Endothelial cell of umbilical vein (primary cell): ENCODE measurements at regions not wholly inside any gene's neighbourhood (a gene's known extent, or its start where the extent isn't known, plus 50 kb on each side); places are given as distances from the start of the nearest gene placed in this dataset.

Source experiments
- BruUV-seq: library from RNA; stranded (reverse); fragments of 400-500 nt; replicated peaks from 2 replicates; lab custom pipeline; 2021; lab: Mats Ljungman, UMichigan
- CTCF ChIA-PET: fragments of 300-600, 350-600 bp; sonication (Branson Sonifier 250); formaldehyde crosslinking; loops from one replicate; lab custom pipeline; 2021; ENCODE audit warnings: antibody characterized with exemption, inconsistent platforms; lab: Charles Lee
- POLR2A ChIA-PET: fragments of 300-600, 350-600 bp; sonication (Branson Sonifier 250); formaldehyde crosslinking; loops from one replicate; lab custom pipeline; 2021; ENCODE audit warnings: antibody characterized with exemption, inconsistent platforms; lab: Charles Lee
- DNase-seq: peaks from one replicate; pipeline ENCODE4 v3.0.0-alpha.2; 2011; ENCODE audit warnings: low read depth, low spot score
- FAIRE-seq: peaks from 2 replicates; lab custom pipeline; 2011; peaks lifted over from hg19 to GRCh38; lab: Jason Lieb, UNC
- H2AFZ ChIP-seq: 2 replicates; pipeline ENCODE4 v1.6.0; 2012; ENCODE audit warnings: low read depth, low read length, control low read depth, inconsistent platforms
- H3K27ac ChIP-seq: 2 replicates; pipeline ENCODE4 v1.5.1; 2011; ENCODE audit warnings: low read depth, mild to moderate bottlenecking, control low read depth, low read length, moderate library complexity; ENCODE audit not compliant: insufficient read depth
- H3K27me3 ChIP-seq, 2 experiments: 2 replicates each; pipeline versions ENCODE4 v1.6.0 to v1.6.1; 2011; ENCODE audit warnings: low read length in 2 of 2, mixed read lengths in 1 of 2; ENCODE audit not compliant: control insufficient read depth in 2 of 2, insufficient read depth in 2 of 2
- H3K36me3 ChIP-seq, 2 experiments: 2 replicates in 1 of 2; 3 replicates in 1 of 2; pipeline ENCODE4 v1.5.1; 2011; ENCODE audit warnings: low read length in 2 of 2, mild to moderate bottlenecking in 1 of 2, moderate library complexity in 1 of 2; ENCODE audit not compliant: control insufficient read depth in 2 of 2, insufficient read depth in 2 of 2; ENCODE audit errors: extremely low read depth in 1 of 2
- H3K4me1 ChIP-seq: 3 replicates; pipeline ENCODE4 v1.5.1; 2011; ENCODE audit warnings: mild to moderate bottlenecking, low read length; ENCODE audit not compliant: control insufficient read depth, insufficient read depth; ENCODE audit errors: extremely low read depth
- H3K4me2 ChIP-seq: 2 replicates; pipeline ENCODE4 v1.6.1; 2011; ENCODE audit warnings: low read length, control low read depth, mixed read lengths; ENCODE audit not compliant: insufficient read depth
- H3K4me3 ChIP-seq, 3 experiments: fragments of 200-600 bp in 1 of 3; sonication (generic), shearing (Covaris generic) in 1 of 3; replicated peaks in 1 of 3; 2 replicates each; pipeline ENCODE4 v1.5.1; 2011 to 2016; ENCODE audit warnings: control low read depth in 3 of 3, low read length in 3 of 3, mild to moderate bottlenecking in 2 of 3, inconsistent platforms in 1 of 3, low read depth in 1 of 3, moderate library complexity in 1 of 3; ENCODE audit not compliant: insufficient read depth in 1 of 3
- H3K79me2 ChIP-seq: 2 replicates; pipeline ENCODE4 v1.6.0; 2012; ENCODE audit warnings: low read length, inconsistent platforms; ENCODE audit not compliant: control insufficient read depth, insufficient read depth
- H3K9ac ChIP-seq: replicated peaks from 2 replicates; pipeline ENCODE3; 2011; ENCODE audit warnings: low read length, control low read depth; ENCODE audit not compliant: insufficient read depth; ENCODE audit errors: extremely low read depth
- H3K9me1 ChIP-seq: replicated peaks from 3 replicates; pipeline ENCODE4 v1.6.0; 2011; ENCODE audit warnings: mild to moderate bottlenecking, low read length; ENCODE audit not compliant: control insufficient read depth, insufficient read depth; ENCODE audit errors: extremely low read depth
- H3K9me3 ChIP-seq: replicated peaks from 2 replicates; pipeline ENCODE4 v1.5.1; 2012; ENCODE audit warnings: low read length, inconsistent platforms; ENCODE audit not compliant: control insufficient read depth, insufficient read depth
- H4K20me1 ChIP-seq: replicated peaks from 2 replicates; pipeline ENCODE3; 2011; ENCODE audit warnings: mild to moderate bottlenecking, low read length; ENCODE audit not compliant: control insufficient read depth, insufficient read depth; ENCODE audit errors: extremely low read depth
- CTCF ChIP-seq, 2 donors: IDR thresholded peaks; 1 replicate in 1 of 2; 2 replicates in 1 of 2; pipeline ENCODE4 v1.5.1; 2011; ENCODE audit warnings: low read length in 2 of 2, mild to moderate bottlenecking in 2 of 2, moderate library complexity in 2 of 2, control low read depth in 1 of 2, inconsistent platforms in 1 of 2, low read depth in 1 of 2; ENCODE audit not compliant: insufficient read depth in 1 of 2; ENCODE audit errors: extremely low read depth in 1 of 2
- EZH2 ChIP-seq: IDR thresholded peaks from 2 replicates; pipeline ENCODE4 v1.6.1; 2012; ENCODE audit warnings: borderline replicate concordance, low read depth, mild to moderate bottlenecking, moderate library complexity, low read length, inconsistent platforms; ENCODE audit not compliant: severe bottlenecking
- FOS ChIP-seq: IDR thresholded peaks from 2 replicates; pipeline ENCODE4 v1.6.1; 2011; ENCODE audit warnings: mild to moderate bottlenecking, low read length, moderate library complexity, borderline replicate concordance; ENCODE audit not compliant: insufficient read depth
- GATA2 ChIP-seq: IDR thresholded peaks from 2 replicates; pipeline ENCODE4 v1.7.0; 2011; ENCODE audit warnings: low read depth, mild to moderate bottlenecking, moderate library complexity, mixed read lengths, low read length; ENCODE audit not compliant: insufficient read length, insufficient read depth
- JUN ChIP-seq: IDR thresholded peaks from 2 replicates; pipeline ENCODE4 v1.6.1; 2011; ENCODE audit warnings: borderline replicate concordance, low read depth; ENCODE audit not compliant: insufficient read length, insufficient read depth
- MYC ChIP-seq: IDR thresholded peaks from one replicate; pipeline ENCODE4 v1.6.1; 2011; ENCODE audit warnings: mild to moderate bottlenecking, low read depth, low read length
- POLR2A ChIP-seq: IDR thresholded peaks from 2 replicates; pipeline ENCODE4 v1.6.1; 2012; ENCODE audit warnings: low read depth, mild to moderate bottlenecking, control low read depth, low read length
- POLR2AphosphoS5 ChIP-seq: IDR thresholded peaks from 2 replicates; pipeline ENCODE4 v1.6.1; 2012; ENCODE audit warnings: low read depth, mild to moderate bottlenecking, control low read depth, low read length, moderate library complexity; ENCODE audit not compliant: insufficient read depth
- dilution Hi-C: fragments of 300-500 bp; cut with MboI; formaldehyde crosslinking; loops from one replicate; pipeline ENCODE4 v1.15.0; 2019; ENCODE audit warnings: low sequenced_read_pairs; ENCODE audit not compliant: extremely low pct_ligation_motif_present
- intact Hi-C: fragments of 100-400 bp; cut with micrococcal nuclease; formaldehyde crosslinking; loops from one replicate; pipeline ENCODE4 v1.10.0; 2022
- TF ChIP-seq, protein P1 (sequence below): IDR thresholded peaks from 2 replicates; pipeline ENCODE4 v1.6.1; 2011; ENCODE audit not compliant: insufficient read depth, insufficient read length

- Histone ChIP-seq H3K4me3 (no peak overlapping the region), H3K27me3 (no peaks in the 10 kb centered on the region), H3K9ac (no peak overlapping the region), H2AFZ (no peak overlapping the region), H3K27ac (no peak overlapping the region), H3K4me2 (no peak overlapping the region), H3K4me1 (no peaks in the 10 kb centered on the region), H4K20me1 (no peaks in the 10 kb centered on the region), H3K79me2 (no peaks in the 10 kb centered on the region), H3K36me3 (no peaks in the 10 kb centered on the region), H3K9me1 (no peaks in the 10 kb centered on the region), H3K9me3 (no peaks in the 10 kb centered on the region)
- no peak for FAIRE-seq
- dilution Hi-C loops: no loop called here
- TF ChIP-seq, protein P1, sequence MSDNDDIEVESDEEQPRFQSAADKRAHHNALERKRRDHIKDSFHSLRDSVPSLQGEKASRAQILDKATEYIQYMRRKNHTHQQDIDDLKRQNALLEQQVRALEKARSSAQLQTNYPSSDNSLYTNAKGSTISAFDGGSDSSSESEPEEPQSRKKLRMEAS: no peak
- TF ChIP-seq JUN (no peak), MYC (no peak)
- no TSS peak for BruUV-seq
- ChIA-PET POLR2A (no interaction called here), CTCF (no interaction called here)
- DNase-seq: no peak
- intact Hi-C loops: no loop called here
These were observed 183.6 kb upstream of the TRPC5 start for GRCh38 chrX:112266136-112266535.

DNA sequence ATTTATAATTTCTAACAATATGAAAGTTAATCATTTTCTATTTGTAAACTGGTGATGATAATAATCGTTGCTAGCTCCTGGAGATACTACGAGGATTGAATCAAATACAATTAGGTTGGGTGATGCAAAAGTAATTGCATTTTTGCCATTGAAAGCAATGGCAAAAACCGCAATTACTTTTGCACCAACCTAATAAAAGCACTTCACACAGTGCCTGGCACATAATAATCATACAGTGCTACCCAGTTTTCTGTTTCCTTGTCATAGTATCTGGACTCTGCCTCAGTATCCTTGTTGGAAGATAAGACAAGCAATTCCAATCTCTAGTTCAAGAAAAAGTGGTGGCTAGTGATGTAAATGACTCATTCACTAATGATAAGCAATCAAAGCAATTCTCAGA lies 176.8 kb upstream of the TRPC5 start:
- no peak for DNase-seq
- no peak overlapping the region for H3K4me2 ChIP-seq
- POLR2A ChIA-PET: no interaction called here

More for the DNA sequence above, 176.8 kb upstream of the TRPC5 start:
- Histone ChIP-seq H3K36me3 (no peaks in the 10 kb centered on the region), H3K27ac (no peak overlapping the region), H3K4me1 (no peaks in the 10 kb centered on the region), H3K27me3 (no peaks in the 10 kb centered on the region), H3K9me3 (no peaks in the 10 kb centered on the region), H4K20me1 (no peaks in the 10 kb centered on the region), H3K9ac (no peak overlapping the region), H3K79me2 (no peaks in the 10 kb centered on the region), H3K4me3 (no peak overlapping the region), H3K9me1 (no peaks in the 10 kb centered on the region), H2AFZ (no peak overlapping the region)
- intact Hi-C loops (no loop called here), dilution Hi-C loops (no loop called here)
- CTCF ChIA-PET: no interaction called here
- TF ChIP-seq, protein P1: no peak
- TF ChIP-seq EZH2 (no peak), GATA2 (no peak), POLR2A (no peak), CTCF (IDR thresholded peaks at IDR 0.05; ENCODE audit: extremely low read depth in 1 of 2, insufficient read depth in 1 of 2, low read depth in 1 of 2, low read length in 2 of 2) (no peak), JUN (no peak), MYC (no peak), POLR2AphosphoS5 (no peak), FOS (no peak)
- BruUV-seq: no TSS peak
- FAIRE-seq: no peak
